ENCODE measurements at regions not wholly inside any gene's neighbourhood (a gene's known extent, or its start where the extent isn't known, plus 50 kb on each side); places are given as distances from the start of the nearest gene placed in this dataset.

DNA sequence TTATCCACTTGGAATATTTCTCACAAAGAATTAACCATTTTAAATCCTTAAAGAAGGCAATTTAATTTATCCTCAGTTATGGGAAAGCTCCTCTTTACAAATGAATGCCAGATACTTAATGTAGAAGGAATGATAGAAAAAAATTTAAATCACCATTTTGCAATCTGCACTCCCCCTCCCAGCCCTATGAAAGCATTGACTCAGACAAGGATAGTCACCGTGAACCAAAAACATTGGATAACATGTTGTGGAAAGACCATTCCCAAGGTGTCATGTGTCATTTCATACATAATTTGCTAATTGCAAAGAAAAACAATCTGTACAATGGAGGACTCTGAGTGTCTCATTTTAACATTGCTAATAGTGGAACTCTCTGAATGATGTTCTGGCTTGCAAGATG is 421.0 kb downstream of the TXNL1 start:
- TF ChIP-seq, protein P1, sequence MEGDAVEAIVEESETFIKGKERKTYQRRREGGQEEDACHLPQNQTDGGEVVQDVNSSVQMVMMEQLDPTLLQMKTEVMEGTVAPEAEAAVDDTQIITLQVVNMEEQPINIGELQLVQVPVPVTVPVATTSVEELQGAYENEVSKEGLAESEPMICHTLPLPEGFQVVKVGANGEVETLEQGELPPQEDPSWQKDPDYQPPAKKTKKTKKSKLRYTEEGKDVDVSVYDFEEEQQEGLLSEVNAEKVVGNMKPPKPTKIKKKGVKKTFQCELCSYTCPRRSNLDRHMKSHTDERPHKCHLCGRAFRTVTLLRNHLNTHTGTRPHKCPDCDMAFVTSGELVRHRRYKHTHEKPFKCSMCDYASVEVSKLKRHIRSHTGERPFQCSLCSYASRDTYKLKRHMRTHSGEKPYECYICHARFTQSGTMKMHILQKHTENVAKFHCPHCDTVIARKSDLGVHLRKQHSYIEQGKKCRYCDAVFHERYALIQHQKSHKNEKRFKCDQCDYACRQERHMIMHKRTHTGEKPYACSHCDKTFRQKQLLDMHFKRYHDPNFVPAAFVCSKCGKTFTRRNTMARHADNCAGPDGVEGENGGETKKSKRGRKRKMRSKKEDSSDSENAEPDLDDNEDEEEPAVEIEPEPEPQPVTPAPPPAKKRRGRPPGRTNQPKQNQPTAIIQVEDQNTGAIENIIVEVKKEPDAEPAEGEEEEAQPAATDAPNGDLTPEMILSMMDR (IDR thresholded peaks at IDR 0.05), result no peak
- TF ChIP-seq POLR2A (IDR thresholded peaks at IDR 0.05), result no peak
